ENCODE measurements at regions not wholly inside any gene's neighbourhood (a gene's known extent, or its start where the extent isn't known, plus 50 kb on each side); places are given as distances from the start of the nearest gene placed in this dataset.

DNA sequence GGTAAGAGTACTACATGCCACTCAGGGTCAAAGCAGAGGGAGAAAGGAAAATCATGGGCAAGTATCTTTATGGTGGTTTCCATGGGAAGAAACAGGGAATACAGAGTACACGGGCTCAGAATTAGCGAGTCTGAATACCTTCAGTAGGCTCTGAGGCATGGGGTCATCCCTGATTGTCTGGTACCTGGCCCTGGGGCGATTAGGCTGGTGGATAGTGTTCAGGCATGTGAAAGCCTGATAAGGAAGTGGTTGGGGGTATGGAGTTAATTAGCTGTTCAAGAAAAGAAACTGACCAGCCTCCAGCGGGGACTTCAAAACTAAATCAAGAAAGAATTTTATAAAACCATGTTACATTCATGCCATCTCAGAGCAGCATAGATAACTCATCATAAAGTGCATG lies 518.8 kb downstream of the RAB28 start:
- Histone ChIP-seq H3K9ac (ENCODE audit: insufficient read depth, low read depth, low read length) (no peak overlapping the region), H3K4me3 (replicated peaks in 1 of 3; ENCODE audit: insufficient read depth in 1 of 3, low read depth in 2 of 3, low read length in 3 of 3) (no peak overlapping the region), H3K36me3 (replicated peaks in 1 of 2; ENCODE audit: control insufficient read depth in 1 of 2, insufficient read depth in 2 of 2, low read length in 2 of 2) (no peaks in the 10 kb centered on the region), H3K27me3 (ENCODE audit: control insufficient read depth in 1 of 2, insufficient read depth in 2 of 2, low read length in 2 of 2) (no peaks in the 10 kb centered on the region), H3K79me2 (ENCODE audit: insufficient read depth, low read length) (no peaks in the 10 kb centered on the region), H2AFZ (ENCODE audit: low read length) (no peak overlapping the region), H3K27ac (ENCODE audit: extremely low read length, insufficient read depth, low read length) (no peak overlapping the region), H3K4me2 (ENCODE audit: low read depth, low read length) (no peak overlapping the region), H4K20me1 (ENCODE audit: insufficient read depth, low read length) (no peaks in the 10 kb centered on the region), H3K4me1 (ENCODE audit: insufficient read depth, low read length) (peaks cover 38% of the 10 kb centered on the region), H3K9me3 (ENCODE audit: low read length) (no peaks in the 10 kb centered on the region)
- DNase-seq (ENCODE audit: low spot score), result no peak
- intact Hi-C loops (cut with micrococcal nuclease; ENCODE audit: unreplicated experiment) (no loop called here), in situ Hi-C loops (cut with HindIII; ENCODE audit: extremely low pct_ligation_motif_present, low pct_unique_long_range_greater_than_20kb) (no loop called here)
- WGBS (ENCODE audit: low lambda C conversion rate), result 67% methylated on average over 4 of the region's 4 CpGs
- no peak for ATAC-seq
- ChIA-PET POLR2A (no interaction called here), CTCF (ENCODE audit: low intra/inter-chr PET ratio, low total read pairs) (no interaction called here)
- no peak for FAIRE-seq
- TF ChIP-seq, protein P1, sequence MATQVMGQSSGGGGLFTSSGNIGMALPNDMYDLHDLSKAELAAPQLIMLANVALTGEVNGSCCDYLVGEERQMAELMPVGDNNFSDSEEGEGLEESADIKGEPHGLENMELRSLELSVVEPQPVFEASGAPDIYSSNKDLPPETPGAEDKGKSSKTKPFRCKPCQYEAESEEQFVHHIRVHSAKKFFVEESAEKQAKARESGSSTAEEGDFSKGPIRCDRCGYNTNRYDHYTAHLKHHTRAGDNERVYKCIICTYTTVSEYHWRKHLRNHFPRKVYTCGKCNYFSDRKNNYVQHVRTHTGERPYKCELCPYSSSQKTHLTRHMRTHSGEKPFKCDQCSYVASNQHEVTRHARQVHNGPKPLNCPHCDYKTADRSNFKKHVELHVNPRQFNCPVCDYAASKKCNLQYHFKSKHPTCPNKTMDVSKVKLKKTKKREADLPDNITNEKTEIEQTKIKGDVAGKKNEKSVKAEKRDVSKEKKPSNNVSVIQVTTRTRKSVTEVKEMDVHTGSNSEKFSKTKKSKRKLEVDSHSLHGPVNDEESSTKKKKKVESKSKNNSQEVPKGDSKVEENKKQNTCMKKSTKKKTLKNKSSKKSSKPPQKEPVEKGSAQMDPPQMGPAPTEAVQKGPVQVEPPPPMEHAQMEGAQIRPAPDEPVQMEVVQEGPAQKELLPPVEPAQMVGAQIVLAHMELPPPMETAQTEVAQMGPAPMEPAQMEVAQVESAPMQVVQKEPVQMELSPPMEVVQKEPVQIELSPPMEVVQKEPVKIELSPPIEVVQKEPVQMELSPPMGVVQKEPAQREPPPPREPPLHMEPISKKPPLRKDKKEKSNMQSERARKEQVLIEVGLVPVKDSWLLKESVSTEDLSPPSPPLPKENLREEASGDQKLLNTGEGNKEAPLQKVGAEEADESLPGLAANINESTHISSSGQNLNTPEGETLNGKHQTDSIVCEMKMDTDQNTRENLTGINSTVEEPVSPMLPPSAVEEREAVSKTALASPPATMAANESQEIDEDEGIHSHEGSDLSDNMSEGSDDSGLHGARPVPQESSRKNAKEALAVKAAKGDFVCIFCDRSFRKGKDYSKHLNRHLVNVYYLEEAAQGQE (IDR thresholded peaks at IDR 0.05; ENCODE audit: borderline replicate concordance in 1 of 2, low read depth in 1 of 2, low read length in 2 of 2), result no peak
- TF ChIP-seq WIZ (CRISPR knock-in tag; IDR thresholded peaks at IDR 0.05), result no peak
- no TSS peak for BruUV-seq (replicated peaks)

DNA sequence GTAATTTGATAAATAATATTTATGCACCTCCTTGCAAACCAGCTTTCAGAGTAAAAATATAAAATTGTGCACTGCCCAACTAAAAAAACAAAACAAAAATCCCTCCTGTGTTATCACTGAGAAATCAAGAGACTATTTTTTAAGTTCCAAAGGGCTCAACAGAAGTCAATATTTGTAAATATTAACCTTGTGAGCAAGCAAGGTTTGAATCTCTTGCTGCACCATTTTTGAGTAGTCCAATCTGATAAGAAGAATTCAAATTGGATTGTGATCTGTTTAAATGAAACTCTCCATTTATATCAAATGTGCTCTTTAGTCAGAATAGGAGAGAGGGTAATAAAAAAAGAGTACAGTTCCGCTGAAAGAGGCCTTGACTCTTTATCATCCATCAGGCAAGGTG lies 520.2 kb downstream of the RAB28 start:
- ATAC-seq (peak; percentile 55), FAIRE-seq (peak; percentile 61), DNase-seq (ENCODE audit: low spot score) (peak; percentile 13)
- no peaks in the 10 kb centered on the region for H3K36me3 ChIP-seq (replicated peaks in 1 of 2; ENCODE audit: control insufficient read depth in 1 of 2, insufficient read depth in 2 of 2, low read length in 2 of 2)
- no peaks in the 10 kb centered on the region for H3K9me3 ChIP-seq (ENCODE audit: low read length)
- H3K9ac ChIP-seq (ENCODE audit: insufficient read depth, low read depth, low read length), result no peak overlapping the region
- ChIA-PET CTCF (ENCODE audit: low intra/inter-chr PET ratio, low total read pairs) (no interaction called here), POLR2A (no interaction called here)
- H3K27me3 ChIP-seq (ENCODE audit: control insufficient read depth in 1 of 2, insufficient read depth in 2 of 2, low read length in 2 of 2), result no peaks in the 10 kb centered on the region
- H3K4me3 ChIP-seq (replicated peaks in 1 of 3; ENCODE audit: insufficient read depth in 1 of 3, low read depth in 2 of 3, low read length in 3 of 3), result no peak overlapping the region
- peak overlapping the region; percentile 18 for H3K27ac ChIP-seq (ENCODE audit: extremely low read length, insufficient read depth, low read length)
- in situ Hi-C loops (cut with HindIII; ENCODE audit: extremely low pct_ligation_motif_present, low pct_unique_long_range_greater_than_20kb) (no loop called here), intact Hi-C loops (cut with micrococcal nuclease; ENCODE audit: unreplicated experiment) (no loop called here)
- H4K20me1 ChIP-seq (ENCODE audit: insufficient read depth, low read length), result no peaks in the 10 kb centered on the region
- no peak overlapping the region for H2AFZ ChIP-seq (ENCODE audit: low read length)
- H3K4me2 ChIP-seq (ENCODE audit: low read depth, low read length), result peak overlapping the region; percentile 6; the same call in 1 of the 2 replicates
- peaks cover 44% of the 10 kb centered on the region for H3K4me1 ChIP-seq (ENCODE audit: insufficient read depth, low read length)
- H3K79me2 ChIP-seq (ENCODE audit: insufficient read depth, low read length), result no peaks in the 10 kb centered on the region
- 64% methylated on average over 1 of the region's 1 CpG for WGBS (ENCODE audit: low lambda C conversion rate)
- BruUV-seq (replicated peaks), result no TSS peak
- no peak for TF ChIP-seq ATF7 (IDR thresholded peaks at IDR 0.05)
- TF ChIP-seq ATF7 (CRISPR knock-in tag; IDR thresholded peaks at IDR 0.05), result no peak
- TF ChIP-seq PPARG (CRISPR knock-in tag; conservative IDR thresholded peaks at IDR 0.05), result 0 out of 2 replicates have a peak, but pooled peaks have one; percentile 30
- TF ChIP-seq XBP1 (CRISPR knock-in tag; IDR thresholded peaks at IDR 0.05), result no peak
- TF ChIP-seq HNF4A (CRISPR knock-in tag; IDR thresholded peaks at IDR 0.05), result peak; percentile 36; the same call in 1 of the 2 replicates
- 0 out of 2 replicates have a peak, but pooled peaks have one; percentile 21 for TF ChIP-seq RCOR2 (CRISPR knock-in tag; IDR thresholded peaks at IDR 0.05)
- TF ChIP-seq ZNF225 (CRISPR knock-in tag; IDR thresholded peaks at IDR 0.05), result no peak
- no peak for TF ChIP-seq ZNF749 (CRISPR knock-in tag; IDR thresholded peaks at IDR 0.05; ENCODE audit: borderline replicate concordance)
- TF ChIP-seq, protein P2, sequence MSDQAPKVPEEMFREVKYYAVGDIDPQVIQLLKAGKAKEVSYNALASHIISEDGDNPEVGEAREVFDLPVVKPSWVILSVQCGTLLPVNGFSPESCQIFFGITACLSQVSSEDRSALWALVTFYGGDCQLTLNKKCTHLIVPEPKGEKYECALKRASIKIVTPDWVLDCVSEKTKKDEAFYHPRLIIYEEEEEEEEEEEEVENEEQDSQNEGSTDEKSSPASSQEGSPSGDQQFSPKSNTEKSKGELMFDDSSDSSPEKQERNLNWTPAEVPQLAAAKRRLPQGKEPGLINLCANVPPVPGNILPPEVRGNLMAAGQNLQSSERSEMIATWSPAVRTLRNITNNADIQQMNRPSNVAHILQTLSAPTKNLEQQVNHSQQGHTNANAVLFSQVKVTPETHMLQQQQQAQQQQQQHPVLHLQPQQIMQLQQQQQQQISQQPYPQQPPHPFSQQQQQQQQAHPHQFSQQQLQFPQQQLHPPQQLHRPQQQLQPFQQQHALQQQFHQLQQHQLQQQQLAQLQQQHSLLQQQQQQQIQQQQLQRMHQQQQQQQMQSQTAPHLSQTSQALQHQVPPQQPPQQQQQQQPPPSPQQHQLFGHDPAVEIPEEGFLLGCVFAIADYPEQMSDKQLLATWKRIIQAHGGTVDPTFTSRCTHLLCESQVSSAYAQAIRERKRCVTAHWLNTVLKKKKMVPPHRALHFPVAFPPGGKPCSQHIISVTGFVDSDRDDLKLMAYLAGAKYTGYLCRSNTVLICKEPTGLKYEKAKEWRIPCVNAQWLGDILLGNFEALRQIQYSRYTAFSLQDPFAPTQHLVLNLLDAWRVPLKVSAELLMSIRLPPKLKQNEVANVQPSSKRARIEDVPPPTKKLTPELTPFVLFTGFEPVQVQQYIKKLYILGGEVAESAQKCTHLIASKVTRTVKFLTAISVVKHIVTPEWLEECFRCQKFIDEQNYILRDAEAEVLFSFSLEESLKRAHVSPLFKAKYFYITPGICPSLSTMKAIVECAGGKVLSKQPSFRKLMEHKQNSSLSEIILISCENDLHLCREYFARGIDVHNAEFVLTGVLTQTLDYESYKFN (CRISPR knock-in tag; conservative IDR thresholded peaks at IDR 0.05), result peak; percentile 70

All from HepG2 (cell line).